ENCODE measurements at regions not wholly inside any gene's neighbourhood (a gene's known extent, or its start where the extent isn't known, plus 50 kb on each side); places are given as distances from the start of the nearest gene placed in this dataset.

- no peak overlapping the region for H3K18ac ChIP-seq (ENCODE audit: insufficient read length, low read depth, low read length)
- Mint-ChIP-seq H3K27me3 (ENCODE audit: low read depth) (no peaks in the 10 kb centered on the region), H3K4me1 (no peaks in the 10 kb centered on the region), H3K27ac (no peak overlapping the region), H3K9me3 (peaks cover 0 to 4% of the 10 kb centered on the region in 2 experiments; a peak in 2 of 5 replicates), H3K4me3 (no peak overlapping the region), H3K36me3 (ENCODE audit: insufficient read depth in 1 of 3, low read depth in 3 of 3) (no peaks in the 10 kb centered on the region)
- no peaks in the 10 kb centered on the region for H3K4me1 ChIP-seq (ENCODE audit: insufficient read depth, low read length)
- H2BK20ac ChIP-seq (ENCODE audit: low read depth, low read length, poor library complexity, severe bottlenecking), result no peak overlapping the region
- no peaks in the 10 kb centered on the region for H3K27me3 ChIP-seq (ENCODE audit: insufficient read depth, low read length)
- no peak overlapping the region for H2BK15ac ChIP-seq (ENCODE audit: low read depth, low read length)
- no peak overlapping the region for H3K56ac ChIP-seq (ENCODE audit: insufficient read length, low read depth, low read length)
- H3T11ph ChIP-seq (ENCODE audit: low read length), result no peak overlapping the region
- H2AK5ac ChIP-seq (ENCODE audit: insufficient read length, low read length), result no peak overlapping the region
- H3K4me2 ChIP-seq (ENCODE audit: insufficient read depth, insufficient read length, low read length), result no peak overlapping the region
- no peaks in the 10 kb centered on the region for H3K9me3 ChIP-seq (ENCODE audit: control insufficient read depth, low read depth, low read length)
- H3K79me1 ChIP-seq (ENCODE audit: insufficient read depth, low read depth, low read length, poor library complexity, severe bottlenecking), result no peaks in the 10 kb centered on the region
- H3K23ac ChIP-seq (ENCODE audit: insufficient read length, low read depth, low read length), result no peak overlapping the region
- DNase-seq, result no peak
- H3K79me2 ChIP-seq (ENCODE audit: insufficient read depth, low read length), result no peaks in the 10 kb centered on the region
- H4K8ac ChIP-seq (replicated peaks; ENCODE audit: insufficient read length, low read depth, low read length), result no peak overlapping the region
- H2BK5ac ChIP-seq (ENCODE audit: insufficient read length, low read length), result no peak overlapping the region
- no peak overlapping the region for H4K5ac ChIP-seq (ENCODE audit: insufficient read length, low read depth, low read length)
- no peak overlapping the region for H2AFZ ChIP-seq (ENCODE audit: low read length)
- H4K20me1 ChIP-seq (ENCODE audit: control insufficient read depth, insufficient read depth, insufficient read length), result no peaks in the 10 kb centered on the region
- H2BK120ac ChIP-seq (ENCODE audit: low read depth, low read length, poor library complexity, severe bottlenecking), result no peak overlapping the region
- H3K27ac ChIP-seq (ENCODE audit: insufficient read length, low read depth, low read length), result no peak overlapping the region
- H2BK12ac ChIP-seq (ENCODE audit: insufficient read length, low read depth, low read length), result no peak overlapping the region
- H3K23me2 ChIP-seq (ENCODE audit: insufficient read length, low read depth, low read length, poor library complexity, severe bottlenecking), result no peaks in the 10 kb centered on the region
- no peak overlapping the region for H3K14ac ChIP-seq (ENCODE audit: insufficient read depth, low read length)
- no CpG with 5 or more reads among the region's 6 CpGs for WGBS (ENCODE audit: extremely low coverage, insufficient read length, low lambda C conversion rate)
- no peak overlapping the region for H3K9ac ChIP-seq (ENCODE audit: extremely low read depth, insufficient read length, low read length)
- H4K91ac ChIP-seq (ENCODE audit: insufficient read length, low read depth, low read length), result no peak overlapping the region
- H3K4ac ChIP-seq (ENCODE audit: low read depth, low read length), result no peak overlapping the region
- no peak for TF ChIP-seq CTCF (conservative IDR thresholded peaks at IDR 0.05)
These were observed 606.9 kb downstream of the PCDH7 start for GRCh38 chr4:31327031-31327430.

Data from H9 (cell line).